ENCODE measurements at regions not wholly inside any gene's neighbourhood (a gene's known extent, or its start where the extent isn't known, plus 50 kb on each side); places are given as distances from the start of the nearest gene placed in this dataset.
A peak's percentile ranks its signal among the peaks of the same experiment; 100 is the strongest.

- no peak overlapping the region for H3K4me3 ChIP-seq (ENCODE audit: insufficient read depth, low read depth, low read length)
- H3K27me3 ChIP-seq (ENCODE audit: control insufficient read depth, insufficient read depth, low read length), result no peaks in the 10 kb centered on the region; the same call in 1 of the 2 replicates
- H3K36me3 ChIP-seq (replicated peaks; ENCODE audit: control insufficient read depth, insufficient read depth, low read length), result no peaks in the 10 kb centered on the region
- no peak for DNase-seq
Observed at GRCh38 chr15:70417535-70417934, 319.8 kb upstream of the TLE3 start.

DNA sequence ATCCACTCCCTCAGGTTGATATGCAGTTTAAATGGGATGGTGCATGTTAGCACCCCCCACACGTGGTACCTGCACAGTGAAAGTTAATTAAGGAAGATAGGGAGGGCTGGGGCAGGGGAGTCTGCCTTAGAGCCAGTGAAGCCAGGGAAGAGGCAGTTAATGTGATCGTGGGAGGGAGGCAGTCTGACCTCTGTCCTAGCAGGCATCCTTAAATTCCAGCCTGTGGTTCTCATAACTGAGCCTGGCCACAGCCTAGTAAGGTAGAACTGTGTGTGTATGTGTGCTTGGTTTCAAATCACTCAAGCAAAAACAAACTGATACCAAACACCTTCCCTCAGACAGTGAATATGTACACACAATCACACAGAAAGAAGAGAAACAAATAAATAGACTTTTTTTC lies 319.1 kb upstream of the TLE3 start:
- no peaks in the 10 kb centered on the region; the same call in 1 of the 2 replicates for H3K27me3 ChIP-seq (ENCODE audit: control insufficient read depth, insufficient read depth, low read length)
- H3K4me3 ChIP-seq (ENCODE audit: insufficient read depth, low read depth, low read length), result no peak overlapping the region
- DNase-seq, result no peak
- H3K36me3 ChIP-seq (replicated peaks; ENCODE audit: control insufficient read depth, insufficient read depth, low read length), result no peaks in the 10 kb centered on the region

GRCh38 chr15:70415398-70415797 lies 317.7 kb upstream of the TLE3 start:
- no peak for DNase-seq
- Histone ChIP-seq H3K4me3 (ENCODE audit: insufficient read depth, low read depth, low read length) (no peak overlapping the region), H3K36me3 (replicated peaks; ENCODE audit: control insufficient read depth, insufficient read depth, low read length) (no peaks in the 10 kb centered on the region), H3K27me3 (ENCODE audit: control insufficient read depth, insufficient read depth, low read length) (no peaks in the 10 kb centered on the region; the same call in 1 of the 2 replicates)

DNA sequence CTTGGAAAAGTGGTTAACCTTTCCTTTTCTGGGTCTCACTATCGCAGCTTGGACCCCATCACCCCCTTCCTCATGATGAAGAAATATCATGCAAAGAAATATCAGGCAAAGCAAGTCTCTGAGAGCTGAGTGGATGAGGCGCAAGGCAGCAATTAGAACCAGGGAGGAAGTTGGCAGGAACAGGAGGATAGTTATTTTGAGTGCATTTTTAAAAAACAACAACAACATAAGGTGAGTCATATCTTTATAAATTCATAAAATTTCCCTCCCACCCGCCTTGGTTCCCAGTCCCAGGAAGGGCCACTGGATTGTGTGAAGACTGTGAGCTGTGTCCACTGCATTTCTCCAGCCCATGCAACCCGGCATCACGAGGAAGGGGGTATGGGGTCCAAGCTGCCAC lies 316.9 kb upstream of the TLE3 start:
- Histone ChIP-seq H3K4me3 (ENCODE audit: insufficient read depth, low read depth, low read length) (no peak overlapping the region), H3K27me3 (ENCODE audit: control insufficient read depth, insufficient read depth, low read length) (no peaks in the 10 kb centered on the region; the same call in 1 of the 2 replicates), H3K36me3 (replicated peaks; ENCODE audit: control insufficient read depth, insufficient read depth, low read length) (no peaks in the 10 kb centered on the region)
- DNase-seq, result no peak

DNA sequence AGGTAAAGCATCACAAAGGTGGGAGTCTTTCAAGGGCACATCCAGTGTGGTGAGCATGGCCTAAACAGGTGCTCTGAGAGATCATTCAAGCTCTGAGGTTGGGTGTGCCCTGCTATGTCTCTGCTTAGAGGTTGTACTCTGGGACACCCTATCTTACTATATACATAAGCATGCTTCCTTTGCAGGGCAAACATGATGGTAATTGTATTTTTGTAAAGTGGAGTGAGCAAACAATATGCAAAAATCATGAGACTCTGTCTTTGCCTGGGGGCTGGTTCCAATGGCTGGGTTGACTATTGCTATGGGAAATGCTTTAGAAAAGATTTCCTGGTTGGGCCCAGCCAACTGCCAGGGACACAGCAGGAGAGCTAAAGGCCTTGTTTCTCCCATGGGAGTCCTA lies 315.1 kb upstream of the TLE3 start:
- DNase-seq, result no peak
- Histone ChIP-seq H3K4me3 (ENCODE audit: insufficient read depth, low read depth, low read length) (no peak overlapping the region), H3K27me3 (ENCODE audit: control insufficient read depth, insufficient read depth, low read length) (no peaks in the 10 kb centered on the region)

DNA sequence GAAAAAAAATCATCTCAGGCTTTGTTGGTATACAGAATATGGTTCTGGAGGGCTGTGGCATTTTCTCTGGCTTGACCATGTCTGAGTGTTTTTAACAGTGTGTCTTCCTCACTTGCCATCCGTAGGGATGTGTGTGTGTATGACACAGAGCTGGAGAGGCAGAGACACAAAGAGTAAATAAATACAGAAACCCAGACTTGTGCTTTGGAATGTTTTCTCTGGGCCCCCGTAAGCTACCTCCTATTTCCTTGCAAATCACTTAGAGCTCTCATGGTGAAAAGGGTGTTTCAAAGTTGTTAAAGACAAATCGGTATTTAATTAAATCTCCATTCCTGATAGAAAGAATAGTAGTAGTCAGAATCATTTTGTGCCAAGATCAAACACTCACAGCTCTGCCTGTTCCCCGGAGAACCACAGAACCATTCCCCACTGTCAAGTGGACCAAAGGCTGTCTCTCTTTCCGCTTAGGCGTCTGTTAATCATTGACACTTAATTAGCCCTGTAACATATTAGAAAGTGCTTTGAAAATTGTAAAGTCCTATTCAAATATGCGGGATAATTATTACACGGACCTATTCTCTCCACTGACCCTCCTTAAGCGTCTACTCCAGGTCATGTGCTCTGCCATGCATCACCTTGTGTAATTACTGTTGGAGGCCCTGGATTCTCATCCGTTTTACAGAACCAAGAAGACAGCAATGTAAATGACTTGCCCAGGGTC lies 313.6 kb upstream of the TLE3 start:
- DNase-seq, result no peak
- no peak overlapping the region for H3K4me3 ChIP-seq (ENCODE audit: insufficient read depth, low read depth, low read length)
- H3K36me3 ChIP-seq (replicated peaks; ENCODE audit: control insufficient read depth, insufficient read depth, low read length), result no peaks in the 10 kb centered on the region
- no peaks in the 10 kb centered on the region for H3K27me3 ChIP-seq (ENCODE audit: control insufficient read depth, insufficient read depth, low read length)

More for the DNA sequence above, 315.1 kb upstream of the TLE3 start:
- no peaks in the 10 kb centered on the region for H3K36me3 ChIP-seq (replicated peaks; ENCODE audit: control insufficient read depth, insufficient read depth, low read length)

GRCh38 chr15:70410371-70410985 lies 312.8 kb upstream of the TLE3 start:
- DNase-seq, result no peak
- no peaks in the 10 kb centered on the region for H3K36me3 ChIP-seq (replicated peaks; ENCODE audit: control insufficient read depth, insufficient read depth, low read length)

DNA sequence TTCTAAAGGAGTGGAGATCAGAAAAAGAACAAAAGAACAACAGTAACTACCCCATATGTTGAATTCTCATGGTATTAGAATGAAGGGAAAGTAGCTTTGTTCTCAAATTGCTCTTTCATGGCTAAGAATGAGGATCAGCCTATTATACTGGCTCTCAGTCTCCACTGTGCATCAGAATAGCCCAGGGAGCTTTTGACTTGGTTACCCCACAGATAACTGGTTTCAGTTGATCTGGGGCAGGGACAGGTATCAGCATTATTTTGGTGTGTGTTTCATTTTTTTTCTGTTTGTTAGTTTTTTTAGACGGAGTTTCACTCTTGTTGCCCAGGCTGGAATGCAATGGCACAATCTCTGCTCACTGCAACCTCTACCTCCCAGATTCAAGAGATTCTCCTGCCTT lies 311.7 kb upstream of the TLE3 start:
- no peaks in the 10 kb centered on the region for H3K36me3 ChIP-seq (replicated peaks; ENCODE audit: control insufficient read depth, insufficient read depth, low read length)
- DNase-seq, result no peak
- H3K27me3 ChIP-seq (ENCODE audit: control insufficient read depth, insufficient read depth, low read length), result no peaks in the 10 kb centered on the region
- no peak overlapping the region for H3K4me3 ChIP-seq (ENCODE audit: insufficient read depth, low read depth, low read length)

More at GRCh38 chr15:70410371-70410985, 312.8 kb upstream of the TLE3 start:
- Histone ChIP-seq H3K4me3 (ENCODE audit: insufficient read depth, low read depth, low read length) (no peak overlapping the region), H3K27me3 (ENCODE audit: control insufficient read depth, insufficient read depth, low read length) (no peaks in the 10 kb centered on the region)

DNA sequence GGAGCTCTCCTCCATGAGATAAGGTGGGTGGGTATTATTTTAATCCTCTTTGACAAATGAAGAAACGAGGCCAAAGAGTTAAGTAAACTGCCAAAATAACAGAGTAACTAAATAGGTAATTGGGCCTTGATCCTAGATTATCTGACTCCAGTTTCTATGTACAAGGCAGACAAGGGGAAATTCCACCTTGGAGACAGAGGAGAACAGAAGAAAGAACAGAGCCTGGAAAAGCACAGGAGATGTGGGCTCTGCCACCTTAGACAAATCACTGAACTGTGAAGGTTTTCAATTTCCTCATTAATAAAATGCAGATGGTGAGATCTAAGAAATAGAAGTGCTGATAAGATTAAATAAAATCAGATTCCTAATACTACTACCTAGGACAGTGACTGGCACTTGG lies 310.2 kb upstream of the TLE3 start:
- no peak for DNase-seq
- no peak overlapping the region for H3K4me3 ChIP-seq (ENCODE audit: insufficient read depth, low read depth, low read length)
- H3K27me3 ChIP-seq (ENCODE audit: control insufficient read depth, insufficient read depth, low read length), result no peaks in the 10 kb centered on the region
- H3K36me3 ChIP-seq (replicated peaks; ENCODE audit: control insufficient read depth, insufficient read depth, low read length), result no peaks in the 10 kb centered on the region

- Histone ChIP-seq H3K36me3 (replicated peaks; ENCODE audit: control insufficient read depth, insufficient read depth, low read length) (no peaks in the 10 kb centered on the region), H3K27me3 (ENCODE audit: control insufficient read depth, insufficient read depth, low read length) (no peaks in the 10 kb centered on the region), H3K4me3 (ENCODE audit: insufficient read depth, low read depth, low read length) (no peak overlapping the region)
- DNase-seq, result no peak
Observed at GRCh38 chr15:70407336-70407670, 309.6 kb upstream of the TLE3 start.

DNA sequence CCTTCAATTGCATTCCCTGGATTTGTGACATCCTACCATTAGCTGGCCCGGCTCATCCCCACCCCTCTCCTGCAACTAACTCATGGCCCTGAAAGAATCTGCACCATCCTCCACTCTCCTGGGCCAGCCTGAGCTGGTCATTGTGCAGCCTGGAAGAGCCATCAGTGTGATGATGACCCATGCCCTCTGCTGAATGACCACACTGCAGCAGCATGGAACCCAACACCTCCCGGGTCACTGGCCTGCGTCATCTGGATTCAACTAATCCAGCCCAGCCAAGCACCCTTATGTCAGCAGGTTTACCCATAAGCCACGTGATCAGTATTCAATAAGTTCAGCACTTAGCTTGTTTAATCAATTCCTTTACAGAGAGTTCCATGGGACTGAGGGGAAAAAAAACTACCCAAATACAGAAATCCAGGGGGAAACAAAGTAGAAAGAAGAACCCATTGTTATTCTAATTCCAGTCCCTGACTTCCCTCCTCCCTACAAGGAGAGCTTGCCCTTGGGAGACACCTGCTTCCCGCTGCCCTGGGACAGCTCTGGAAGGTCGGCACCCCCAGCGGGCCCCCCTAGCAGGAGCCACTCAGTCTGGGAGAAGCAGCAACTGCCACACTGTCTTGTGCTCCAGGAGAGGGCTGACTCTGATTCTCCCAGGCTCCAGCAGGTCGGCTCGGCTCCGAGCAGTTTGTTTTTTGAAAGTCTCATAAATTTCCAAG lies 309.1 kb upstream of the TLE3 start:
- no peaks in the 10 kb centered on the region for H3K36me3 ChIP-seq (replicated peaks; ENCODE audit: control insufficient read depth, insufficient read depth, low read length)
- peak; percentile 66 for DNase-seq
- no peak overlapping the region for H3K4me3 ChIP-seq (ENCODE audit: insufficient read depth, low read depth, low read length)
- H3K27me3 ChIP-seq (ENCODE audit: control insufficient read depth, insufficient read depth, low read length), result no peaks in the 10 kb centered on the region

DNA sequence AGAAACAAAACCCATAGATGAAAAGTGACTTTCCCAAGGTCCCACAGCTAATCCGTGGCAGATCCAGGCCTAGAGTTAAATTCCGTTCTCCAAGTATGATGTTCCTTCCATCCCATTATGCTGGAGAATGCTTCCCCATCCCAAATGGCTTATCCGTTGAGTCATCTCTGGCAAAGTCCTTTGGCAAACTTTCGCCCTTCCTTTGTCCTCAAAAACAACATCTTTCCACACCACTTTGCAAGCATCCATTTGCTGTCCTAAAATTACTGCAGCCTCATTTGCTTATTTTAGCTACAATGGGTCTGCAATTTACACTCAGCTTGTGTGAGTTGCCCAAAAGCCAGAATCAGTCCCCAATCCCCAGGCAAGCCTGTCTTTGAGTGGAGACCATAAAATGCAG lies 304.0 kb upstream of the TLE3 start:
- DNase-seq, result no peak
- Histone ChIP-seq H3K4me3 (ENCODE audit: insufficient read depth, low read depth, low read length) (no peak overlapping the region), H3K27me3 (ENCODE audit: control insufficient read depth, insufficient read depth, low read length) (no peaks in the 10 kb centered on the region), H3K36me3 (replicated peaks; ENCODE audit: control insufficient read depth, insufficient read depth, low read length) (no peaks in the 10 kb centered on the region)

- Histone ChIP-seq H3K4me3 (ENCODE audit: insufficient read depth, low read depth, low read length) (no peak overlapping the region), H3K36me3 (replicated peaks; ENCODE audit: control insufficient read depth, insufficient read depth, low read length) (no peaks in the 10 kb centered on the region), H3K27me3 (ENCODE audit: control insufficient read depth, insufficient read depth, low read length) (no peaks in the 10 kb centered on the region)
- no peak for DNase-seq
Observed at GRCh38 chr15:70400766-70401541, 303.2 kb upstream of the TLE3 start.

GRCh38 chr15:70399204-70399603 lies 301.5 kb upstream of the TLE3 start:
- Histone ChIP-seq H3K4me3 (ENCODE audit: insufficient read depth, low read depth, low read length) (no peak overlapping the region), H3K36me3 (replicated peaks; ENCODE audit: control insufficient read depth, insufficient read depth, low read length) (no peaks in the 10 kb centered on the region), H3K27me3 (ENCODE audit: control insufficient read depth, insufficient read depth, low read length) (no peaks in the 10 kb centered on the region)
- DNase-seq, result no peak

Measured in H7 (cell line).